Loucy (cell line): ENCODE measurements at regions not wholly inside any gene's neighbourhood (a gene's known extent, or its start where the extent isn't known, plus 50 kb on each side); places are given as distances from the start of the nearest gene placed in this dataset.

ENCODE experiments used
- EZH2phosphoT487 ChIP-seq: fragments of 200-600 bp; IDR thresholded peaks from 2 replicates; pipeline ENCODE4 v1.6.1; 2018; ENCODE audit warnings: antibody characterized with exemption, mild to moderate bottlenecking, moderate library complexity, borderline replicate concordance
- TF ChIP-seq, protein P1 (sequence below): fragments of 200-600 bp; sonication (generic); conservative IDR thresholded peaks from 2 replicates; pipeline ENCODE4 v1.5.1; 2014; ENCODE audit warnings: mild to moderate bottlenecking, antibody characterized with exemption, low read length

DNA sequence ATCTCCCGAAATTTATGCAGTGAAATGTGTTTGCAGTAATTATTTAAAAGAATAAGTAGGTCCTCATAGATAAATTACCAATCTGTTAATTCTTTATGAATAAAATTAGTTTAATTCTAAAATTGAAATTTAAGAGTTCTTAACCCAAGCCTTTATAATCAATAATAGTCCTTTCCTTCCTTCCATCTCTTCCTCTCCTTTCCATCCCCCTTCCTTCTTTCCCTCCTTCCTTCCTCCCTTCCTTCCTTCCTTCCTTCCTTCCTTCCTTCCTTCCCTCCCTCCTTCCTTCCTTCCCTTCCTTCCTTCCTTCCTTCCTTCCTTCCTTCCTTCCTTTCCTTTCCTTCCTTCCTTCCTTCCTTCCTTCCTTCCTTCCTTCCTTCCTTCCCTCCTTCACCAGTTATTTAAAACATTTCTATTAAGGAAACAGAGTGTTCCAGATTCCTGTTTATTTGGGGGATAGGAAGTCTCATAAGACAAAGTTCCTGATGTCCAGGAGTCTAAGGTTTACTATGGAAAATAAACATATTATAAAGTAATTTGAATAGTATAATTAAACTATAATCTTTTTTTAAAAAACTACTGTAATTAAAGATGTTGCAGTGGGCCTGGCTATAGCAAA lies 285.3 kb upstream of the NOX3 start:
- TF ChIP-seq, protein P1, sequence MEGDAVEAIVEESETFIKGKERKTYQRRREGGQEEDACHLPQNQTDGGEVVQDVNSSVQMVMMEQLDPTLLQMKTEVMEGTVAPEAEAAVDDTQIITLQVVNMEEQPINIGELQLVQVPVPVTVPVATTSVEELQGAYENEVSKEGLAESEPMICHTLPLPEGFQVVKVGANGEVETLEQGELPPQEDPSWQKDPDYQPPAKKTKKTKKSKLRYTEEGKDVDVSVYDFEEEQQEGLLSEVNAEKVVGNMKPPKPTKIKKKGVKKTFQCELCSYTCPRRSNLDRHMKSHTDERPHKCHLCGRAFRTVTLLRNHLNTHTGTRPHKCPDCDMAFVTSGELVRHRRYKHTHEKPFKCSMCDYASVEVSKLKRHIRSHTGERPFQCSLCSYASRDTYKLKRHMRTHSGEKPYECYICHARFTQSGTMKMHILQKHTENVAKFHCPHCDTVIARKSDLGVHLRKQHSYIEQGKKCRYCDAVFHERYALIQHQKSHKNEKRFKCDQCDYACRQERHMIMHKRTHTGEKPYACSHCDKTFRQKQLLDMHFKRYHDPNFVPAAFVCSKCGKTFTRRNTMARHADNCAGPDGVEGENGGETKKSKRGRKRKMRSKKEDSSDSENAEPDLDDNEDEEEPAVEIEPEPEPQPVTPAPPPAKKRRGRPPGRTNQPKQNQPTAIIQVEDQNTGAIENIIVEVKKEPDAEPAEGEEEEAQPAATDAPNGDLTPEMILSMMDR, result no peak
- no peak for TF ChIP-seq EZH2phosphoT487
